ENCODE measurements at regions not wholly inside any gene's neighbourhood (a gene's known extent, or its start where the extent isn't known, plus 50 kb on each side); places are given as distances from the start of the nearest gene placed in this dataset.

DNA sequence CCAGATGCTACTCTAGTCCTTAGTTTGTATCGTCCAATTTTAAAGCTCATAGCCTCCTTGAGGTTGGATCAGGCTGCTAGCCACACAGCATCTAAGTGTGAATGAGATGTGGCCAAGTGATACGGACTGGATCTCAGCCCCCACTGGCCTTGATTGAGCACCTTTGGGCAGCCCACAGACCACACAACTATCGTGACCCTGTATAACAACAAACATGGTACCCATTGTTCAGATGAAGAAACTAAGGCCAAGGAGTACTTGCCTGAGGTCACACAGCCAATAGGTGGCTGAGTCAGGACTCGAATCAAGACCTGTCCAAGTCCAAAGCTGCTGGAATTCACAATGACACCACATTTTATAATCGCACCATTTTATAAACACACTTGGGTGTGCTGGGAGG, 73.0 kb upstream of the IRX3 start:
- no peak for DNase-seq

- DNase-seq = no peak
Measured at GRCh38 chr16:54359081-54359480, 72.5 kb upstream of the IRX3 start.

DNA sequence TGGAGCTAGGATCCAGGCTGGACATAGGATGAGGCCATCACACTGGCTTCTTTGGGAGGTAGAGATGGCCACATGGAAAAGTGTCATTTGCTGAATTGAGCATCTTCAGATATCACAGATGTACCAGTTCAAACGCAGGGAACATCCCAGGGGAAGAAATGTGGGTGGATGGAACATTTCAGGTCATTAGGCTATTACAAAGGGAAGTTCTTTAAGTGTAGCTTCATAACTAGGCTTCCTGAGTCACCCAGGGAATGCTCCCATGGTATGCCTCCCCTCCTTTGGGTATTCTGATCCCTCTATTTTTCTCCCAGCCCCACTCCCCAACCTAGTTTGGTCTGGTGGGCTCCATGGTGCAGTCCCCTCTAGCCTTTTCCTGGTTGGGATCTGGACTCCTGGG, 69.8 kb upstream of the IRX3 start:
- no peak for DNase-seq

GRCh38 chr16:54355251-54355650, 68.7 kb upstream of the IRX3 start:
- DNase-seq = no peak

- DNase-seq = no peak
Measured at GRCh38 chr16:54353097-54353496, 66.5 kb upstream of the IRX3 start.

GRCh38 chr16:54351171-54351570, 64.6 kb upstream of the IRX3 start:
- DNase-seq = no peak

DNA sequence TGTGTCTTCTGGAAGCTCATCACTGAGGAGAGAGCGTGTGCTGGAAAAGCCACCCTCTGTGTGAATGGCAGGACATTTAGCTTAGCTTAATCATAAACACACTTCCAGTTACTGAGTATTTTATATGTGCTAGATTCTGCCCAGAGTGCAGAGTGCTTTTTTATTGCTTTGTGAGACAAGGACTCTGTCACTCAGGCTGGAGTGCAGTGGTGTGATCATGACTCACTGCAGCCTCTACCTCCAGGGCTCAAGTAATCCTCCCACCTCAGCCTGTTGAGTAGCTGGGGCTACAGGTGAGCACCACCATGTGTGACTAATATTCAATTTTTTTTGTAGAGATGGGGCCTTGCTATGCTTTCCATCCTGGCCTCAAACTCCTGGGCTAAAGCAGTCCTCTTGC, 61.4 kb upstream of the IRX3 start:
- DNase-seq = no peak

GRCh38 chr16:54346041-54346440, 59.5 kb upstream of the IRX3 start:
- no peak for DNase-seq

- DNase-seq = no peak
Measured at GRCh38 chr16:54344646-54345630, 58.4 kb upstream of the IRX3 start.

DNA sequence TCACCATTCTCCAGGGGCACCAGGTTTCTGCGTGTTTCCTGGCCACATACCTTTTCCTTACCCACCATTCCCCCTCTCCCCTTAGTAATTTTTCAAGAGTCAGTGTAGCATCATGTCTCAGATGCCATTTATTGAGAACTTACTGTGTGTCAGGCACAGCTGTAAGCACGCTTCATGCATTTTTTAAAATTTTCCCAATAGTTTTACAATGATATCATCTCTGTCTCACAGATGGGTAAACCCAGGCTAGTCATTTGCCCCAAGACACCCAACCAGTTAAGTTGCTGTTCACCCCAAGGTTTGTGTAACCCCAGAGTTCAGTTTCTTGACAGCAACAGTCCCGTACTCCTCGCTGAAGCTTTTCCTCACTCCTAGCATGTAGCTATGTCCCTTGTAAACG, 56.4 kb upstream of the IRX3 start:
- DNase-seq = no peak

- DNase-seq = no peak
Measured at GRCh38 chr16:54341892-54342776, 55.5 kb upstream of the IRX3 start.

- no peak for DNase-seq
Measured at GRCh38 chr16:54340531-54340930, 53.9 kb upstream of the IRX3 start.

GRCh38 chr16:54336631-54337204, 50.1 kb upstream of the IRX3 start:
- DNase-seq = no peak

All from RPMI8226 (cell line).